HCT116 (cell line): ENCODE measurements at regions not wholly inside any gene's neighbourhood (a gene's known extent, or its start where the extent isn't known, plus 50 kb on each side); places are given as distances from the start of the nearest gene placed in this dataset.

Source experiments
- POLR2A ChIP-seq: IDR thresholded peaks from 2 replicates; pipeline ENCODE4 v1.7.0; 2011; ENCODE audit warnings: borderline replicate concordance; ENCODE audit not compliant: insufficient read depth, insufficient read length; ENCODE audit errors: extremely low read depth
- SRF ChIP-seq: IDR thresholded peaks from 2 replicates; pipeline ENCODE4 v1.6.1; 2012; ENCODE audit warnings: low read depth
- TF ChIP-seq, protein P1 (sequence below), 3 experiments: fragments of 200-600 bp in 1 of 3; sonication (generic) in 1 of 3; IDR thresholded peaks in 2 of 3; conservative IDR thresholded peaks in 1 of 3; 2 replicates each; pipeline ENCODE4 v1.5.1; 2012 to 2017; ENCODE audit warnings: low read depth in 2 of 3, low read length in 2 of 3, antibody characterized with exemption in 1 of 3, borderline replicate concordance in 1 of 3, control low read depth in 1 of 3, mild to moderate bottlenecking in 1 of 3, mixed read lengths in 1 of 3, mixed run types in 1 of 3, moderate library complexity in 1 of 3; ENCODE audit not compliant: insufficient read depth in 1 of 3

DNA sequence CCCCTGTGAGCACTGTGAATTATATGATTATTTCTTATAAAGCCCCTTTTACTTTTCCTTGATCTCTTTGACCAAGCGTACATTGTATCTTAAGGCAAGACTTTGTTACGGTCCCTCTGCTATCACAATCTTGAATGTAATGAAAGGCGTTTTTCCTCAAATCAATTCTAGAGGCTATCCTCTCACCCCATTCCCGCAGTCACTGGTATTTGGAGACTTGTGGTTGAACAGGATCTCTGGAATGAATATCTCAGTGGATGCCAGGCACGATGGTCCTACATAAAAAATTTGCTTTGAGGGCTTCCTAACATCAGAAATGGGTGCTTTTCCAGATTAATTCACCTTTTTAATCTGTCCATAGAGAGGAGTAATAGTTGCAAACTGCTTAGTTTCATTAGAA, 151.4 kb upstream of the PAPPA start:
- TF ChIP-seq POLR2A (no peak), SRF (no peak)
- TF ChIP-seq, protein P1, sequence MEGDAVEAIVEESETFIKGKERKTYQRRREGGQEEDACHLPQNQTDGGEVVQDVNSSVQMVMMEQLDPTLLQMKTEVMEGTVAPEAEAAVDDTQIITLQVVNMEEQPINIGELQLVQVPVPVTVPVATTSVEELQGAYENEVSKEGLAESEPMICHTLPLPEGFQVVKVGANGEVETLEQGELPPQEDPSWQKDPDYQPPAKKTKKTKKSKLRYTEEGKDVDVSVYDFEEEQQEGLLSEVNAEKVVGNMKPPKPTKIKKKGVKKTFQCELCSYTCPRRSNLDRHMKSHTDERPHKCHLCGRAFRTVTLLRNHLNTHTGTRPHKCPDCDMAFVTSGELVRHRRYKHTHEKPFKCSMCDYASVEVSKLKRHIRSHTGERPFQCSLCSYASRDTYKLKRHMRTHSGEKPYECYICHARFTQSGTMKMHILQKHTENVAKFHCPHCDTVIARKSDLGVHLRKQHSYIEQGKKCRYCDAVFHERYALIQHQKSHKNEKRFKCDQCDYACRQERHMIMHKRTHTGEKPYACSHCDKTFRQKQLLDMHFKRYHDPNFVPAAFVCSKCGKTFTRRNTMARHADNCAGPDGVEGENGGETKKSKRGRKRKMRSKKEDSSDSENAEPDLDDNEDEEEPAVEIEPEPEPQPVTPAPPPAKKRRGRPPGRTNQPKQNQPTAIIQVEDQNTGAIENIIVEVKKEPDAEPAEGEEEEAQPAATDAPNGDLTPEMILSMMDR (IDR thresholded peaks at IDR 0.05 in 2 of 3, conservative IDR thresholded peaks at IDR 0.05 in 1 of 3; ENCODE audit: borderline replicate concordance in 1 of 3, insufficient read depth in 1 of 3, low read depth in 2 of 3, low read length in 2 of 3), result no peak
